ENCODE measurements at regions not wholly inside any gene's neighbourhood (a gene's known extent, or its start where the extent isn't known, plus 50 kb on each side); places are given as distances from the start of the nearest gene placed in this dataset.

DNA sequence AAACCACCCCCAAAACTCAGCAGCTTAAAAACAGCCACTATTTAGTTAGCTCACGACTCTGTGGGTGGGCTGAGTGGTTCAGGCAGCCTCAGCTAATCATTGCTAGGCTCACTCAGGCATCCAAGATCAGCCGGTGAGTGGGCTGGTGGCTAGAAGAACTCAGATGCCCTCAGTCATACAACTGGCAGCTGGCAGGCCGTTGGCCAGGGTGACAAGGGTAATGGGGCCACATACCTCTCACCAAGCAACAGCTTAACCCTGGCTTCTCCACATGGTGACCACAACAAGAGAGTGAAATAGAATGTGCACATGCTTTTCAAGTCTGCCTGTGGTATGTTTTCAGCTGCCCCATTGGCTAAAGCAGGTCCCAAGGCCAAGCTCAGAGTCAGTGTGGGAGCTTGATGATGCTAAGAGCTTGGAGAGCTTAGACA is 435.4 kb upstream of the TSHZ3 start:
- TF ChIP-seq, protein P1, sequence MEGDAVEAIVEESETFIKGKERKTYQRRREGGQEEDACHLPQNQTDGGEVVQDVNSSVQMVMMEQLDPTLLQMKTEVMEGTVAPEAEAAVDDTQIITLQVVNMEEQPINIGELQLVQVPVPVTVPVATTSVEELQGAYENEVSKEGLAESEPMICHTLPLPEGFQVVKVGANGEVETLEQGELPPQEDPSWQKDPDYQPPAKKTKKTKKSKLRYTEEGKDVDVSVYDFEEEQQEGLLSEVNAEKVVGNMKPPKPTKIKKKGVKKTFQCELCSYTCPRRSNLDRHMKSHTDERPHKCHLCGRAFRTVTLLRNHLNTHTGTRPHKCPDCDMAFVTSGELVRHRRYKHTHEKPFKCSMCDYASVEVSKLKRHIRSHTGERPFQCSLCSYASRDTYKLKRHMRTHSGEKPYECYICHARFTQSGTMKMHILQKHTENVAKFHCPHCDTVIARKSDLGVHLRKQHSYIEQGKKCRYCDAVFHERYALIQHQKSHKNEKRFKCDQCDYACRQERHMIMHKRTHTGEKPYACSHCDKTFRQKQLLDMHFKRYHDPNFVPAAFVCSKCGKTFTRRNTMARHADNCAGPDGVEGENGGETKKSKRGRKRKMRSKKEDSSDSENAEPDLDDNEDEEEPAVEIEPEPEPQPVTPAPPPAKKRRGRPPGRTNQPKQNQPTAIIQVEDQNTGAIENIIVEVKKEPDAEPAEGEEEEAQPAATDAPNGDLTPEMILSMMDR (IDR thresholded peaks at IDR 0.05; ENCODE audit: insufficient read depth, low read depth, low read length) = no peak
- DNase-seq (ENCODE audit: low read depth) = no peak
- Histone ChIP-seq H3K36me3 (ENCODE audit: control insufficient read depth, insufficient read depth, low read length) (no peaks in the 10 kb centered on the region), H3K4me3 (ENCODE audit: low read depth, low read length) (no peak overlapping the region), H3K27me3 (ENCODE audit: control insufficient read depth, insufficient read depth, low read length) (no peaks in the 10 kb centered on the region)
- ChIA-PET POLR2A (no interaction called here), CTCF (no interaction called here)

GRCh38 chr19:31801611-31802010 is 452.4 kb upstream of the TSHZ3 start:
- POLR2A ChIA-PET = no interaction called here
- no peaks in the 10 kb centered on the region for H3K36me3 ChIP-seq (ENCODE audit: control insufficient read depth, insufficient read depth, low read length)

GRCh38 chr19:31803835-31804446 is 454.7 kb upstream of the TSHZ3 start:
- no peak for DNase-seq (ENCODE audit: low read depth)
- POLR2A ChIA-PET = no interaction called here
- Histone ChIP-seq H3K4me3 (ENCODE audit: low read depth, low read length) (no peak overlapping the region), H3K36me3 (ENCODE audit: control insufficient read depth, insufficient read depth, low read length) (no peaks in the 10 kb centered on the region), H3K27me3 (ENCODE audit: control insufficient read depth, insufficient read depth, low read length) (no peaks in the 10 kb centered on the region)
- TF ChIP-seq, protein P1 (IDR thresholded peaks at IDR 0.05; ENCODE audit: insufficient read depth, low read depth, low read length) = no peak
- CTCF ChIA-PET = no interaction called here

More at GRCh38 chr19:31801611-31802010, 452.4 kb upstream of the TSHZ3 start:
- DNase-seq (ENCODE audit: low read depth) = no peak
- TF ChIP-seq, protein P1 (IDR thresholded peaks at IDR 0.05; ENCODE audit: insufficient read depth, low read depth, low read length) = no peak
- no peaks in the 10 kb centered on the region for H3K27me3 ChIP-seq (ENCODE audit: control insufficient read depth, insufficient read depth, low read length)
- no peak overlapping the region for H3K4me3 ChIP-seq (ENCODE audit: low read depth, low read length)
- CTCF ChIA-PET = no interaction called here

DNA sequence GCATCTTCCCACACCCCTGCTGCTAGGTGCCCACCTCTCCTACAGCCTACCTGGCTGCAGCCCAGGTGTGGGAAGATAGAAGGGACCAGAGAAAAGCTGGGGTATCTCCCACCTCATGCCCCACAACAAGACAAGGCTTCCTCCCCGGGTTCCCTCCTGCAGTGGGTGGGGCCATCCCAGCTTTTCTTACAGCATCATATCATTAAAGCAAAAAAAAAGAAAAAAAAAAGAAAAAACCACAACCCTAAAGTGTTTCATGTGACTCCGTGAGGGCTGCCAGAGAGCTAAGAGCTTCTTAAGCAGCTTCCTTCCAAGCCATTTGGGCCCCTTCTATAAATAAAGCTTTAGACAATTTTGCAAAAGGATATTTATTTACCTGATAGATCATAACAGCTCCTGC is 455.4 kb upstream of the TSHZ3 start:
- ChIA-PET CTCF (no interaction called here), POLR2A (no interaction called here)
- TF ChIP-seq, protein P1 (IDR thresholded peaks at IDR 0.05; ENCODE audit: insufficient read depth, low read depth, low read length) = no peak
- no peaks in the 10 kb centered on the region for H3K27me3 ChIP-seq (ENCODE audit: control insufficient read depth, insufficient read depth, low read length)
- H3K36me3 ChIP-seq (ENCODE audit: control insufficient read depth, insufficient read depth, low read length) = no peaks in the 10 kb centered on the region
- H3K4me3 ChIP-seq (ENCODE audit: low read depth, low read length) = no peak overlapping the region
- DNase-seq (ENCODE audit: low read depth) = no peak

- Histone ChIP-seq H3K27me3 (ENCODE audit: control insufficient read depth, insufficient read depth, low read length) (no peaks in the 10 kb centered on the region), H3K4me3 (ENCODE audit: low read depth, low read length) (no peak overlapping the region), H3K36me3 (ENCODE audit: control insufficient read depth, insufficient read depth, low read length) (no peaks in the 10 kb centered on the region)
- POLR2A ChIA-PET = no interaction called here
- CTCF ChIA-PET = no interaction called here
- TF ChIP-seq, protein P1 (IDR thresholded peaks at IDR 0.05; ENCODE audit: insufficient read depth, low read depth, low read length) = no peak
- no peak for DNase-seq (ENCODE audit: low read depth)
These were observed 461.4 kb upstream of the TSHZ3 start for GRCh38 chr19:31810536-31811109.

All from BJ (cell line).